ENCODE measurements at regions not wholly inside any gene's neighbourhood (a gene's known extent, or its start where the extent isn't known, plus 50 kb on each side); places are given as distances from the start of the nearest gene placed in this dataset.
"Not testable (repeated sequence)": the region's sequence is repeated elsewhere in the genome, so short reads cannot be mapped to it uniquely, and the experiment has no call there.

DNA sequence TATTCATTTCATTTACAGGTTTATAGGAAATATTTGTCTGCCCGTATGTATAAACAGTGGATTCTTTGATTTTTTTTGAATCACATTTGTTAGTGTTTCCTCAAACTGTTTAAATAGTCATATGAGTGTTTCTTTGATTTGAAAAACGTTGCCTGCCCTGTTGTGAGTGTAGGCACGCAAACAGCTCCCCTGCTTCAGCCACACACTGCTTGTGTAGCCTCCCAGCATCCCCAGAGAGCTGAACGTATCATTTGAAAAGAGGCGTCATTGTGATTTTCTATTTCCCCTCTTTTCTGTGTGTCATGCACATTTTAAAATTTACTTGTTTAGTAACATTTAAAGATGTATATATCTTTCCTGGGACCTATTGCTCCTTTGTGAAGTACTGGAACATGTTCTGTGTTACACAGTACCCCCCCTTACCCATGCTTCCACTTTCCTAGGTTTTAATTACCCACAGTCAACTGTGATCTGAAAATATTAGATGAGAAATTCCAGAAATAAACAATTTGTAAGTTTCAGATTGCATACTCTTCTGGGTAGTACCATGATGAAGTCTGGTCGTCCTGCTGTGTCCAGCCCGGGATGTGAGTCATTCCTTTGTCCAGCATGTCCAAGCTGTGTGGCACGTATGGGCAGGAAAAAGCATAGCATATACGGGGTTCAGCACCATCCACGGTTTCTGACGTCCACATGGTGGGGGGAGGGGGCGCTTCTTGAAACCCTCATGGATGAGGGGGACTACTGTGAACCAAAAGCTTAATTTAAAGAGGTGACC is 78.7 kb downstream of the NPIPB11 start:
- H3K14ac ChIP-seq (replicated peaks; ENCODE audit: low read depth, low read length): peak overlapping the region; percentile 74
- H3K4me3 ChIP-seq (ENCODE audit: insufficient read depth, low read depth, low read length); H3K36me3 ChIP-seq (ENCODE audit: control insufficient read depth, insufficient read depth, low read length); BruUV-seq (replicated peaks); POLR2A ChIA-PET (ENCODE audit: unreplicated experiment); H3K27me3 ChIP-seq (ENCODE audit: control insufficient read depth, insufficient read depth, low read length); dilution Hi-C loops (cut with HindIII; ENCODE audit: low sequenced_read_pairs, unreplicated experiment); CTCF ChIA-PET; H2BK15ac ChIP-seq (ENCODE audit: low read depth, low read length); H2AK9ac ChIP-seq (replicated peaks; ENCODE audit: low read depth, low read length, poor library complexity); in situ Hi-C loops (cut with MboI; ENCODE audit: low sequenced_read_pairs); H2AFZ ChIP-seq (replicated peaks; ENCODE audit: low read length, poor library complexity); H3K79me1 ChIP-seq (ENCODE audit: low read depth in 1 of 2, low read length in 2 of 2); H3K9me3 ChIP-seq (ENCODE audit: control insufficient read depth, insufficient read depth, low read length); H3K4me2 ChIP-seq (ENCODE audit: low read depth, low read length); H4K20me1 ChIP-seq (ENCODE audit: insufficient read depth, low read length); intact Hi-C loops (cut with micrococcal nuclease): not testable (repeated sequence)
- peak overlapping the region; percentile 75 to 97; a peak in 3 of 4 replicates for H4K8ac ChIP-seq (ENCODE audit: low read depth in 2 of 2, low read length in 2 of 2)
- peak overlapping the region; percentile 83 for H2AK5ac ChIP-seq (ENCODE audit: low read depth, low read length)
- peak overlapping the region; percentile 100 for H2BK5ac ChIP-seq (ENCODE audit: low read depth, low read length, poor library complexity, severe bottlenecking)
- peaks cover 22% of the 10 kb centered on the region for H3K4me1 ChIP-seq (ENCODE audit: control insufficient read depth, insufficient read depth, low read length)
- peak overlapping the region; percentile 2; the same call in 1 of the 2 replicates for H3K9ac ChIP-seq (ENCODE audit: low read depth, low read length)
- peak overlapping the region; percentile 95 for H2BK120ac ChIP-seq (ENCODE audit: low read depth, low read length)
- H3K4ac ChIP-seq (ENCODE audit: low read depth, low read length): peak overlapping the region; percentile 72
- peak overlapping the region; percentile 28; the same call in 1 of the 2 replicates for H4K5ac ChIP-seq (ENCODE audit: low read depth, low read length)
- TF ChIP-seq MXI1 (IDR thresholded peaks at IDR 0.05; ENCODE audit: borderline replicate concordance, low read depth, low read length) (0 out of 2 replicates have a peak, but pooled peaks have one; percentile 23), POLR2A (IDR thresholded peaks at IDR 0.05; ENCODE audit: low read depth, low read length) (0 out of 2 replicates have a peak, but pooled peaks have one; percentile 34), FOS (IDR thresholded peaks at IDR 0.05; ENCODE audit: low read depth, low read length) (peak; percentile 49; the same call in 1 of the 2 replicates)
- H4K91ac ChIP-seq (ENCODE audit: insufficient read depth, low read depth, low read length): peak overlapping the region; percentile 78
- 0% methylated on average over 1 of the region's 12 CpGs; no CpG with 5 or more reads in 1 of the 2 experiments for WGBS, 2 experiments (ENCODE audit: extremely low coverage in 2 of 2, insufficient read length in 1 of 2)
- peak overlapping the region; percentile 32; the same call in 1 of the 2 replicates for H3K18ac ChIP-seq (ENCODE audit: low read depth, low read length)
- H3K23ac ChIP-seq (ENCODE audit: low read depth, low read length): peak overlapping the region; percentile 71
- DNase-seq (peak; percentile 90), ATAC-seq (ENCODE audit: low read depth) (peak; percentile 85)
- peak overlapping the region; percentile 94 for H2BK20ac ChIP-seq (ENCODE audit: low read depth, low read length)
- peak overlapping the region; percentile 12 for H3K56ac ChIP-seq (ENCODE audit: extremely low read depth, insufficient read depth, low read length)
- peak overlapping the region; percentile 100 for H3K27ac ChIP-seq (ENCODE audit: insufficient read depth, low read length)
- H3K9me1 ChIP-seq (ENCODE audit: insufficient read depth, low read length): peaks cover 15% of the 10 kb centered on the region

DNA sequence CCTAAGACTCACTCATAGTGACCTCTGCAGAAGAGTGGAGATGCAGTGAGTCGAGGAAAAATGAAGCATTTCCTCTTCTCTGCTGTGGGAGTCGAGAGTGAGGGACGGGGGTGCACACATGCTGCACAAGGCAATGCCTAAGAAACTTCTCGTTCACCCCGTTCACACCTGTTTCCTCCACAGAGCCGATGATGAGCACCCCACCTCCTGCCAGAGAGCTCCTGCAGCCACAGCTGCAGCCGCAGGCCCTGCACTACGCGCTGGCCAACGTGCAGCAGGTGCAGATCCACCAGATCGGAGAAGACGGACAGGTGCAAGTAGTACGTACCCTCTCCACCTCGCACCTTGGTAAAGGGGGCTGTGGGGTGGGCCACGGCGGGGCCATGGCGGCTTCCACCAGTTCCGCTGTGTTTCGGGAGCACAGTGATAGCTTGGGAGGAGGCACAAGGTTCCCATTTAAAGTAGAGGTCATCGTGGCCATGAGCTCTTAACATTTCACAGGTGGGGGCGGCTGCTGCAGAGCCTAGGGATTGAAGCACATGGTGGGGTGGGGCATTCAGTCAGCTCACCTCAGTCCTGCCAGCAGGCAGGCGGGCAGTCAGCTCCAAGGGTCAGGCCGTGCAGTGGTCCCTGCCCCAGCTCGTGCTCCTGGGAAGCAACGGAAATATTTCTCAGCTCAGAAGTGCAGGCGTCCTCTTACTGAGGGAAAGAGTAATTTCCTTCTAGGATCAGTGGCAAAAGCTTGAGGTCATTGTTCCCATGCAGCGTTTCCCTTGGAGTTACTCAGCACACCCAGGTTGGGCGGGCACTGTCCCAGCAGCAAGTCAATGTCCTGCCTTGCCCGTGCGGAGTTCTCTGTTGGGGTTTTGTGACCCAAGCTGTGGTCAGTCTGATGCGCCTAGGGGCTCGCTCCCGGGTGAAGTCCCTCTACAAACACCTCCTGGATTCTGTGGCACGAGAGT is 80.1 kb downstream of the NPIPB11 start:
- Histone ChIP-seq H2BK20ac (ENCODE audit: low read depth, low read length) (peak overlapping the region; percentile 99), H3K9me1 (ENCODE audit: insufficient read depth, low read length) (peaks cover 15% of the 10 kb centered on the region), H3K56ac (ENCODE audit: extremely low read depth, insufficient read depth, low read length) (peak overlapping the region; percentile 95), H2BK120ac (ENCODE audit: low read depth, low read length) (peak overlapping the region; percentile 100), H2BK5ac (ENCODE audit: low read depth, low read length, poor library complexity, severe bottlenecking) (peak overlapping the region; percentile 98), H2AK5ac (ENCODE audit: low read depth, low read length) (peak overlapping the region; percentile 92), H3K14ac (replicated peaks; ENCODE audit: low read depth, low read length) (peak overlapping the region; percentile 99), H3K23ac (ENCODE audit: low read depth, low read length) (peak overlapping the region; percentile 99), H3K9ac (ENCODE audit: low read depth, low read length) (peak overlapping the region; percentile 77), H2BK15ac (ENCODE audit: low read depth, low read length) (peak overlapping the region; percentile 83), H3K27ac (ENCODE audit: insufficient read depth, low read length) (peak overlapping the region; percentile 99), H4K91ac (ENCODE audit: insufficient read depth, low read depth, low read length) (peak overlapping the region; percentile 98), H3K4ac (ENCODE audit: low read depth, low read length) (peak overlapping the region; percentile 99), H3K4me1 (ENCODE audit: control insufficient read depth, insufficient read depth, low read length) (peaks cover 22% of the 10 kb centered on the region), H4K5ac (ENCODE audit: low read depth, low read length) (peak overlapping the region; percentile 100), H3K18ac (ENCODE audit: low read depth, low read length) (peak overlapping the region; percentile 98), H4K8ac (ENCODE audit: low read depth in 2 of 2, low read length in 2 of 2) (peak overlapping the region; percentile 96 to 97)
- H3K4me2 ChIP-seq (ENCODE audit: low read depth, low read length); POLR2A ChIA-PET (ENCODE audit: unreplicated experiment); H2AK9ac ChIP-seq (replicated peaks; ENCODE audit: low read depth, low read length, poor library complexity); ATAC-seq (ENCODE audit: low read depth); H3K36me3 ChIP-seq (ENCODE audit: control insufficient read depth, insufficient read depth, low read length); H4K20me1 ChIP-seq (ENCODE audit: insufficient read depth, low read length); in situ Hi-C loops (cut with MboI; ENCODE audit: low sequenced_read_pairs); intact Hi-C loops (cut with micrococcal nuclease); H3K79me1 ChIP-seq (ENCODE audit: low read depth in 1 of 2, low read length in 2 of 2); DNase-seq; H3K4me3 ChIP-seq (ENCODE audit: insufficient read depth, low read depth, low read length); H3K27me3 ChIP-seq (ENCODE audit: control insufficient read depth, insufficient read depth, low read length); H2AFZ ChIP-seq (replicated peaks; ENCODE audit: low read length, poor library complexity); CTCF ChIA-PET; H3K9me3 ChIP-seq (ENCODE audit: control insufficient read depth, insufficient read depth, low read length); dilution Hi-C loops (cut with HindIII; ENCODE audit: low sequenced_read_pairs, unreplicated experiment); BruUV-seq (replicated peaks): not testable (repeated sequence)
- WGBS, 2 experiments (ENCODE audit: extremely low coverage in 2 of 2, insufficient read length in 1 of 2): no CpG with 5 or more reads among the region's 34 CpGs

Data from IMR-90 (cell line).